CD4-positive, alpha-beta T cell treated with Interleukin-17A for 4 hours (primary cell): ENCODE measurements at regions not wholly inside any gene's neighbourhood (a gene's known extent, or its start where the extent isn't known, plus 50 kb on each side); places are given as distances from the start of the nearest gene placed in this dataset.
"Not testable (repeated sequence)": the region's sequence is repeated elsewhere in the genome, so short reads cannot be mapped to it uniquely, and the experiment has no call there.

Source experiments
- DNase-seq: peaks from one replicate; pipeline ENCODE4 v3.0.0-alpha.2; 2020; ENCODE audit warnings: mixed read lengths

- DNase-seq = no peak
These were observed 386.3 kb downstream of the TMEM121 start for GRCh38 chr14:105912641-105913180.

GRCh38 chr14:105913221-105913620 is 386.8 kb downstream of the TMEM121 start:
- DNase-seq = no peak

- DNase-seq = no peak
These were observed 387.5 kb downstream of the TMEM121 start for GRCh38 chr14:105913861-105914260.

GRCh38 chr14:105914281-105914680 is 387.9 kb downstream of the TMEM121 start:
- DNase-seq = not testable (repeated sequence)

GRCh38 chr14:105914738-105915385 is 388.5 kb downstream of the TMEM121 start:
- DNase-seq = no peak

- DNase-seq = not testable (repeated sequence)
These were observed 389.2 kb downstream of the TMEM121 start for GRCh38 chr14:105915546-105915945.

GRCh38 chr14:105917136-105917932 is 391.0 kb downstream of the TMEM121 start:
- not testable (repeated sequence) for DNase-seq

- no peak for DNase-seq
These were observed 391.6 kb downstream of the TMEM121 start for GRCh38 chr14:105917933-105918436.

- no peak for DNase-seq
These were observed 392.3 kb downstream of the TMEM121 start for GRCh38 chr14:105918496-105919262.

- no peak for DNase-seq
These were observed 393.2 kb downstream of the TMEM121 start for GRCh38 chr14:105919458-105920150.

- DNase-seq = not testable (repeated sequence)
These were observed 393.8 kb downstream of the TMEM121 start for GRCh38 chr14:105920151-105920700.

GRCh38 chr14:105920803-105921755 is 394.7 kb downstream of the TMEM121 start:
- not testable (repeated sequence) for DNase-seq

- not testable (repeated sequence) for DNase-seq
These were observed 395.4 kb downstream of the TMEM121 start for GRCh38 chr14:105921781-105922180.

- DNase-seq = not testable (repeated sequence)
These were observed 397.3 kb downstream of the TMEM121 start for GRCh38 chr14:105923520-105924191.

GRCh38 chr14:105924951-105925591 is 398.7 kb downstream of the TMEM121 start:
- no peak for DNase-seq

GRCh38 chr14:105925615-105926372 is 399.4 kb downstream of the TMEM121 start:
- DNase-seq = no peak

- no peak for DNase-seq
These were observed 400.2 kb downstream of the TMEM121 start for GRCh38 chr14:105926373-105927095.
